Amniotic stem cell (primary cell): ENCODE measurements at regions not wholly inside any gene's neighbourhood (a gene's known extent, or its start where the extent isn't known, plus 50 kb on each side); places are given as distances from the start of the nearest gene placed in this dataset.

Experiments
- DNase-seq: peaks from one replicate; lab custom pipeline; 2025; lab: John Stamatoyannopoulos, UW

DNA sequence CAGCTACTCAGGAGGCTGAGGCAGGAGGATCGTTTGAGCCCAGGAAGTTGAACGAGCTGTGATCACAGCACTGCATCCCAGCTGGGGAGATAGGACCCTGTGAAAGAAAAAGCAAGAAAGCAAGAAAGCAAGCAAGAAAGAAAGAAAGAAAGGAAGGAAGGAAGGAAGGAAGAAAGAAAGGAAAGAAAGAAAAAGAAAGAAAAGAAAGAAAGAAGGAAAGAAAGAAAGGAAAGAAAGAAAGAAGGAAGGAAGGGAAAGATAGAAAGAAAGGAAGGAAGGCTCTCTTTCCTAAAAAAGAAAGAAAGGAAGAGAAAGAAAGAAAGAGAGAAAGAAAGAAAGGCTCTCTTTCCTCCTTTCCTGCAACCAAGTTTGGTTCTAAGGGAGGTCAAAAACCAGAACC is 380.3 kb downstream of the PCNX1 start:
- DNase-seq = no peak

DNA sequence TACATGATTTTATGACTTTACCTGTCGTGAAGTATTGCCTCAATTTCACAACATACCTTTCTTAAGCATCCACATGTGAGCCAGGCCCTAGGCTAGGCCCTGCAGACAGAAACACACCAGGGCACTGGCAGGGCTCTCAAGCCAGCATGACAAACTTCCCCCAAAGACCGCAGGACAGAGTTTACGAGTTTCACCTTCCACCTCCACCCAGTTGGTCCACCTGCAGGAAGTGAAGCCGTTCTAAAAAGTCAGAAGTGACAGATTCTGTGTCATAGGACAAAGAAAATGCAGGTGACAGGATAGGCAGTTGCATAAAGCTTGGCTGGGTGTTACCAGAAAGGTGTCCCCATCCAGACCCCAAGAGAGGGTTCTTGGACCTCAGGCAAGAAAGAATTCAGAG is 382.3 kb downstream of the PCNX1 start:
- no peak for DNase-seq

DNA sequence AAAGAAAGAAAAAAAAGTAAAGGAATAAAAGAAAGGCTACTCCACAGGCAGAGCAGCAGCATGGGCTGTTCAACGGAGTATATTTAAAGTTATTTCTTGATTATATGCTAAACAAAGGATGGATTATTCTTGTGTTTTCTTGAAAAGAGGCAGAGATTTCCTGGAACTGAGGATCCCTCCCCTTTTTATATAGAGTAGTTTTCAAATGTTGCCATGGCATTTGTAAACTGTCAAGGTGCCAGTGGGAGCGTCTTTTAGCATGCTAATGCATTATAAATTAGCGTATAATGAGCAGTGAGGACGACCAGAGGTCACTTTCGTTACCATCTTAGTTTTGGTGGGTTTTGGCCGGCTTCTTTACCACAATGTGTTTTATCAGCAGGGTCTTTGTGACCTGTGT is 383.0 kb downstream of the PCNX1 start:
- no peak for DNase-seq

DNA sequence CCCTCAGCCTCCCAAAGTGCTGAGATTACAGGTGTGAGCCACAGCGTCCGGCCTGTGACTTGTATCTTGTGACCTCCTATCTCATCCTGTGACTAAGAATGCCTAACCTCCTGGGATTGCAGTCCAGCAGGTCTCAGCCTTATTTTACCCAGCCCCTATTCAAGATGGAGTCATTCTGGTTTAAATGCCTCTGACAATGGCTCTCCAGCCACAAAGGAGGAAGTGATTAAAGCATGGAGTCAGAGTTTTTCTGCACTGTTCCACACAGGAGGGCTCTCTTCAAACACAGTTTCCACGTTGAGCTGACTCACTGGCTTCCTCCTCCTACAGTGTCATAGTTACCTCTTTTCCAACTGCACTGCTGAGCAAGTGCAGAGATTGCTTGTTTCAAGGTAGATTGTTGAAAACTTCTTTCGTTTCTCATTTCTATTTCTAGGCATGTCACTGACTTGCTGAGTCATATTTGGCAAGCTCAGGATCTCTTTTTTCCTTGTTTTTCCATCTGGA is 383.8 kb downstream of the PCNX1 start:
- no peak for DNase-seq

DNA sequence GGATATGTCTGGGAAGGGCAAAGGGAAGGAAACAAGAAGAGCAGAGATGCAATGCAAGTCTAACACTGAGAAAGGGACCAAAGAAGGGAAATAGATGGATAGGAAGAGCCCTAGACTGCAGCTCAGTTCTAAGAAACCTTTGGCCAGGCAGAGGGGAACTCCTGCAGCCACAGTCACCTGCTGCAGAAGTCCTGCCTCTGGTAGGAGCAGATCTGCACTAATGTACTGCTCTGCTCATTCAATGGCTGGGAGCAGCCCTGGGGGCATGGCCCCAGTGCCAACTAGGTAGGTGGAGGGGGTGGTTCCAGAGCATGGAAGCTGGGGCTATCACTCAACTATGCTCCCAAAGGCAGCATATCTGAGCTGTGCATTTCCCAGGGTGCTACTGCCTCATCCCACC is 388.9 kb downstream of the PCNX1 start:
- no peak for DNase-seq

DNA sequence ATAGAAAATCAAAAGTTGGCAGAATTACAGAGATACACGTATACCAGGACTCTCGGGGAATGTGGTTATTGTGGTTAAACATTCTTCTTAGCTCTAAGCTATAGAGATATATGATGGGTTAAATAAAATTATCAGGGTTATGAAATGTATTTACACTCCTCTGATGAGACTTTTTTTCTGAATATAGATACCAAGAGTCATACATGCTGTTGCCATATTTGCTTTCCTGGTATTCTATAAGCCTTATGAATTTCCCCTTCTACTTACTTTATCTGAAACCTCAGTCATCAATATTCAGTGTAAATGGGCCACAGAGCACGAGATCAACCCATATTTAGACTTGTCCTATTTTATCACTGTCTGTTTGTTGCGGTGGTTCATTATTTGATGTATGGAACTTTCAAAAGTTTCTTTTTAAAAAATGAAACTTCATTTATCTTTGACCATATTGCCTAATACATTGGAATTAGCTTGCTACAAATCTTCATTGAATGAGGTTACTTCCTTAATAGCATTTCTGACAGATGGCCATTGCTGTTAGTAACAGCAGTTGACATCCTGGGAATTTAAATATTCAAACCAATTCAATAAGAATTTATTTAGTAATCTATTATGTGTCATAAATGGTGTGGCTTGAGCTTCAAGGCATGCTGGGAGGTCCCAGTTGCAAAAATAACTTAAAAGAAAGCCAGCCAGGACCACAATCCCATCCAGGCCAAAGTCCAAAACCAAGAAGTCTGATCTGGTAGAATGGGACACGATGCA is 393.5 kb downstream of the PCNX1 start:
- no peak for DNase-seq

DNA sequence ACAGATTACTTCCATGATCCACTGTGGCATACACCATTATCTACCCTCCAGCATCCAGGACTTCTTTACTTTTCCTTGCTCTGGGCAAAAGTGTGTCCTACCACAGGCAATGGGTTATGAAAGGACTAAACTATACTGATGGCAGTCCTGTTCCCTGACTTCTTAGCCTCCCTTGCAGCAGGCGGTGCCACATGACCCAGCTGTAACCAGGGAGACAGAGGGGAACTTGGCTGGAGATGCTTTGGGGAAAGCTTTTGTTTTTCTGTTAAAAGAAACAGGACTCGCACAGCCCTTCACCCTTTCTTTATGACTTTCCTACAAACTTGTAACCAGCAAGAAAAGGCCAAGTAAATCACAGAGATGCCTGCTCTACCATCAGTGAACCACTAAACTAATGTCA is 394.4 kb downstream of the PCNX1 start:
- no peak for DNase-seq

DNA sequence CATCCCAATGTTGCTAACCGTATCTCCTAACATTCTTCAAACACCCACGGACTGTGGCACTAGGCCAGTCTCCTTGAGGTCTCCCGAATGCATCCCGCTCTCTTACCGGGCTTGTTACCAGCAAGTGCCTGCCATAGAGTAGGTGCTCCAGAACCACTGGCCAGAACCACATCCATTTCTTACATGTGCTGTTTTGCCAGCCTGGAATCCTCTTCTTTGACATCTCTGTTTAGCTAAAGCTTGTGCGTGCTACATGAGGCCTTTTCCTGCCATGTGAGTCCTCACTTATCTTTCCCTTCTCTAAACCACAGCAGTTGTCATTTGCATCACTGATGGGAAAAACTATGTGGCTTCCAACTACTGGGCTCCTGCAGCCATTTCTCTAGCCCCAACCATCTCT is 397.4 kb downstream of the PCNX1 start:
- DNase-seq = no peak

DNA sequence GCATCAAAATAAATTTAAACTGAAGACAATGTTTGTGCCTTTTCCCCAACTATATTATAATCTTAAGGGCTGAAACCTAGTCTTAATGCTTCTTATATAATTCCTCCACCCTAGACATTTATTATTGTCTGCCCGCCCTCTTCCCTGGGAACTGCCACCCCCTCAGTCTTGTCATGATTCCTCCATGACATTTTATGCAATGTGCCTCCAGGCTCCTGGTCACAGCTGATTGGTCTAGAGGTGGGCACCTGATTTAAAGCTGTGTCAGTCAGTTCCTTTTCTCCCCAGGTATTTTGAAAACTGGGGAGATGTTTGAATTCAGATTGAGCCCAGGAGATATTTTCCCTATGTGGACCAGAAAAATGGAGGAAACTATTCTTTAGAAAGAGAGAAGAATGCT is 401.4 kb downstream of the PCNX1 start:
- DNase-seq = no peak

DNA sequence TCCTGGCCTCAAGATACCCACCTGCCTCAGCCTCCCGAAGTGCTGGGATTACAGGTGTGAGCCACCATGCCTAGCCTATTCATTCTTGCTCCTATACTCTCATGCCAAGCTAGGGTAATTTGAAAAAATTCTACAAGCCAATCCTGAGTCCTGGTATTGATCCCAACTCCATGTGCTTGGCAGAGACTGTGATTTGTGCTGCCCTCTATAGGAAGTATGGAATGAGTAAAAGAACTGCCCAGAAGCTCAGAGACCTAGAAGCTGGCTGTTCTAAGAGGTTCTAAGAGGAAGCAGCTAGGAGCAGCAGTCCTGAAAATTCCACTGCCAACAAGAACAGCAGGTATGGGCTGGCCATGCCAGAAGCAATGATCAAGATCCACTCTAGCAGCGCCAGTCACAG is 402.5 kb downstream of the PCNX1 start:
- DNase-seq = no peak

DNA sequence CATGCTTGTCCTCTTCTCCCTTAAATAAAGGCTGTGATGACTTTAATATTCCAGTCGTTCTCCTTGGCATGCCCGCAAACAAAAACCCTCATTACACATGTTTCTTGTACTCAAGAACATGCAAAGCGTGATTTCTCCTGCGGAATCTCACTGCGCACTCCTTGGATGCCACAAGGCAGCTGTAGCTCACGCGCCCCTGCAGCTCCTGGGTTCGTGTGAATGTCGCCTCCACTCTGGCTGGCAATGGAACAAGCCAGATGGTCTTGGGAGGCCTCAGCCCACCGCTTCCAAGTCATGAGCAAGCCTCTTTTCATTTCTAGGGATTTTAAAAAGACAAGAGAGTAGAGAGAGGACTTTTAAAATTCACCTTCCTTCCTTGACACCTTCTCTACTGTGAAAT is 403.8 kb downstream of the PCNX1 start:
- DNase-seq = no peak

DNA sequence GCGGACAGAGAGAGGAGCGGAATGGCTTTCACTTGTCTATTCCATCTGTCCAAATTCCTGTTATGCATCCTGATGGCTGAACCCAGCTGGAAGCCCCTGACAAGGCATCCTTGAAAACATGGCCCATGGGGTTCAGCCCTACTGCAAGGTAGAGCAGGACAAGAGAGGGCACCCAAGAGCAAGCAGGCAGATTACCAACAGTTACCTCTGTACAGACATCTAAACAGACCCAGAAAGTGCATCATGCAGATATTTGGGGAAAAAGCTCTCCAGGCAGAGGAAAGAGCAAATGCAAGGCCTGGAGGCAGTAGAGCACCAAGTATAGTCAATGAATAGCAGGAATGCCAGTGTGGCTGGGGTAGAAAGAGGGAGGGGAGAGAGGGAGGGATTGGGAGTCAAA is 407.5 kb downstream of the PCNX1 start:
- DNase-seq = no peak

DNA sequence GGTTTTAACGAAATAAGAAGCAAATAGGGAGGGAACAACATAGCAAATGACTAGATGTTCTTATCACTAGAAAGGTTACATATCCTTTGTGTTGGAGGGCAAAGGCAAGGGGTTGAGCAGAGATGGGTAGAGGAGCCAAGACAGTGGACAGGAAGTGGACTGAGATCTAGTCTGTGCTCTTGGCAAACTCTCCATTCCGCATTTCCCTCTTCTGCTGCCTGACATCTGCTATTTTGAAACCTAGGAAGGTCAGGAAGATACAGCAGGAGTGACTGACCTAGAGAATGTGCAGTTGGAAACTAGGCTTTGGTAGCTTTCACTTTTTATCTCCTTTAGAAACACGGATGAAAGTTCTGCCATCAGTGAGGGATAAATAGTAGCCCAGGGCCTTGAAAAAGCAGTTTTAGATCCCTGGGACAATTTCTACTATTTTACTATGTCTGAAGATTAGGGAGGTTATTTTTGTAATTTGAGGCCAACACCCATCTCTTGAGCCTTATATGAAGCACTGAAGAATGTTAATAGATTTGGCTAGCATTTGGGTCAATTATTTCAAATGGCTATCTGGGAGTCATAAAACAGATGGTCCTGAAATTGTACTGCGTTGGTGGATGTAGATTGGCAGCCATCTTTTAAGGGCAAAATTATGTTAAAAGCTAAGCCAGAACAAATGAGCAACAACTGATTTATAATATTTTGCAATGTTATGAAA is 410.3 kb downstream of the PCNX1 start:
- DNase-seq = no peak

DNA sequence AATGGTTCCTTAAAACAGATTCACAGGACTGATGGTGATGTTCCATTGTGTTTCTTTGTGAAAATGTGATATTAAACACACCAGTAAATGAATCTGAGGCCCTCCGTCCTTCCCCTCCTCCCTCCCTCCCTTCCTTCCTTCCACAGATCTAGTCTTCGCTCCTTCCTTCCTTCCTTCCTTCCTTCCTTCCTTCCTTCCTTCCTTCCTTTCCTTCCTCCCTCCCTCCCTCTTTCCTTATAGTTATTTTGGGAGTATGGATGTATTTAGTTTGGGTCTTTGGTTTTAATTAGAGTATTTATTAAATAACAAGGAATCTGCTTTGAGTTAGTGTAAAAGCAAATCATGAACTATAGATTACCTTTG is 410.8 kb downstream of the PCNX1 start:
- no peak for DNase-seq

DNA sequence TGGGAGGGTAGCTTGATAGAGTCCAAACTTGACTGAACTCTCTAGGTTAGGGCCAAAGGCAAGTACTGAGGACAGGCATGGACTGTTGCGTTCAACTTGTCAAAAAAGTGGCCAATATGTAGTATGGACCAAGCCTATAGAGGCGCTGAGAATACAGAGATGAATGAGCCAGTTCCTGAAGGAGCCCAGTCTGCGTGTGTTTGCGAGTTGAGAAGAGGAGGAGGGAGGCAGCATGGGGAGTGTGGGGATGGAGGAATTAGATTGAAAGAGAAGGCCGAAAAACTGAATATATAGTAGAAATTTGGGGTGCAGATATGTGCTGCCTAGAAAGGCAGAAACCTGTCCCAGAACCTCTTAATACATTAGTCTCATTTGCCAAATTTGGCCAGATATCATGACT is 412.4 kb downstream of the PCNX1 start:
- no peak for DNase-seq

DNA sequence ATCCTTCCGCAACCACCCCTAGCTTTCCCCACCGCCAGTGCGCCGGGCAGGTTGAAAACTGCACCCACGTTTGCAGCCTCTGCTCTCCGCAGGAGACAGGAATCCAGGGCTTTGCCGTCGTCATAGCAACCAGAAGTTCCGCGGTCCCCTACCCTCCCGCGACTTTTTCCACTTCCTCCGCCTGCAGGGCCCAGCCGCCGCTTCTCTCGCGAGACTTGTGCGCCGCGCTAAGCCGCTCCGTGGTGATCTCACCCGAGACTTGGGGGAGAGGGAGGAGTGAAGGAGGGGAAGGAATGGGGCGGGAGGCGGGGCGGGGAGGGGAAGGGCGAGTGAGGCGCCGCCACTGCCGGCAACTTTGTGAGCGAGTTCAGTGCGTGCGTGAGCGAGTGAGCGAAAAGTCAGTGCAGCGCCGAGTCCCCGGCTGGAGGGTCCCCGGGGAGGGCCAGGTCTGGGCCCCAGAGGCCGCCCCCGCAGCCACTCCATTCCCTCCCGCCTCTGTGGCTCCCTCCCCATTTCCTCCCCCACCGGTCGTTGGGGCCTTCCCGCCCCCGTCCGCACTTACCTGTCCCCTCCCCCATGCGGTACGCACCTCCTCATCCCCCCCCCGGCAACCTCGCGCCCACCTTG is 413.0 kb downstream of the PCNX1 start, which contains the start of gene SIPA1L1:
SIPA1L1 (plus strand) TSS at position 370 of the 627 bp plus-strand sequence.
- peak; percentile 97 for DNase-seq

DNA sequence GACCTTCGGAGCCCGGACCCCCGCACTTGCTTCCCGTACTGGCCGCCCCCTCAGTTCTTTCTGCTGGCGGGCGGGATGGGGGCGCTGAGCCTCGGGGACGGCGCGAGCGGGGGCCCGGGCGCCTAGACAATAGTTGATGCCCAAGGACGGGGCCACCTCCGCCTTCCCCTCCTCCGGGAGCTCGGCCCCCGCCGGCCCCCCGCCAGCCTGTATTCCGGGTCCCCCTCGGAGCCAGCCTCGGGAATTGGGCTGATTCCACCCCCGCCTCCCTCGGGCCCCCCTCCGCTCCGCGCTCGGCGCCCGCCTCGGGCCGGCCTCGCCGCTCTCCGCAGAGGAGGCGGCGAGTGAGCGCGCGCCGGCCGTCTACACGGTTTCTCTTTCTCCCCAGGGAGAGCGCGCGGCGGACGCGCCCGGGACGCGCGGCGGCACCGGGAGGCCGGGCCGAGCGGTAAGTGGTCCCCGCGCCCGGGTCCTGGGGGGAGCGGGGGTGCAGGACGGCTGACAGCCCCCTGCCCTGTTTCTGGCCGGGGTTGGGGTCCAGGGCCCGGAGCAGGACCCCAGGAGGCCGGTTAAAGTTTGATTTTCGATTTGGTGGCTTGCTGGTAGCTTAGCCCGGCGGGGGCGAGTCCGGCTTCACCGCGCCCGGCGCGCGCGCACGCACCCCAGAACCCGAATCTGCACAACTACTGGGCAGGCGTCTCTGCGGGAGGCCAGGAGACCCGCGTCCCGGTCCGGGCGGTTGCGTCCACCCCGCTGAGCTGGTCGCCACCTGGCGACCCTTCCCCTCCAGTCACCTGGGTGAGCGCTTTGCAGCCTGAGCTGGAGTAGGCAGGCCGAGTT is 413.7 kb downstream of the PCNX1 start:
- peak; percentile 47 for DNase-seq

DNA sequence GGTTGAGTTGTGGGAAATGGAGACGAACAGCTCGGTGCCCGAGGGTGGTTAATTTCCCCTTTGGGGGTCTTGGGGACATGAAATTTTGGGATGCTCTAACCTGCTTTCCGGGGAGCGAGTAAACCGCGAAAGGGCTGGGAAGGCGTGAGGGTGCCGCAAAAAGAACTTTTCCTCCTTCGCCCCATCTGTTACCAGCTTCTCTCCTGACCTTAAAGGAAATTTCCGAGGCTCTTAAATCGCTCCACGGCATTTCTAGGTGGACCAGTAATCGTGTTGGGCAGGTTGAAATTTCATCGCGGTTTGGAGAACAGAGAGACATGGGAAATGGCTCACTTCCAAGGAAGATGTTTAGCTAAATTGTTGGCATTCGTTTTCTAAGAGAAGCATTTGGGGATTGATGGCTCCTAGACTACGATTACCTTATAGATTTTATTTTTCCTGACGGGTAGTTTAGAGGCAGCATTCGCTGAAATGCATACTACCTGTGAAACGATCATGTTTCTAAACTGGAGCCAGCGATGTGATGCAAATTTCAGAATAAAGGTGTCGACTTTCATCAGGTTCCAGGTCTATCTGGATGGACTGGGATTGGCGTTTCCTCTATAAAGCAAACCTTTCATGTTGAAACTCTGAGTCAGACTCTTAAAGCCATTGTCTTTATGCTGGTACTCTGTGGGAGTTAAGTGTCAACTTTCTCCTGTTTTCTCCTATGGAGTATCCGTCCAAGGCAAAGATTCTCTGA is 414.5 kb downstream of the PCNX1 start:
- DNase-seq = peak; percentile 47

DNA sequence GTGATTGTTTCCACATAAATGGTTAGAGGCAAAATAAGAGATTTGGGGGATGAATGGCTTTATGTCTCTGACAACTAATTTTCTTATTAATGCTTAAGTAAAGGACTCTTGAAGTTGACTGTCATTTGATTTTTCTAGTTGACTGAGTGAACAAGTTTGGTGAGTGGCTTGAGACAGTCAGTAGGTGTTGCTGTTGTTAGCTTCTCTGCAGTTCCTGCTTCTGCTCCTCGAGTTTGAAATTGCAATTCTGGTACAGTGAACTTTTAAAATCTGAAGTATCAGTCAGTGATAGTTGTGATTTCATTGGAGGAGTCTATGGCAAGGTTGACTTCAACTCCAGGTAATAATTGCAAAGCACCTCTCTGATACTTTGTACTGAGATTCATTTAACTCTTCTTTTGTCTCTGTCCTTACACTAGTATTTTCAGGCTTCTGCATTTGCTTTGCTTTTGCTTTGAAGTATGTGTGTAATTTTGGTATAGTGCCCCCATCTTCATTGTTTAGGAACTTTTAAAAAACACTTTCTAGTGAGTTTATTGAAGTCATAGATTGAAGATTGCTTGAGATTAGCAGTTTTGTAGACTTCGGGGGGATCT is 415.5 kb downstream of the PCNX1 start:
- DNase-seq = peak; percentile 30

DNA sequence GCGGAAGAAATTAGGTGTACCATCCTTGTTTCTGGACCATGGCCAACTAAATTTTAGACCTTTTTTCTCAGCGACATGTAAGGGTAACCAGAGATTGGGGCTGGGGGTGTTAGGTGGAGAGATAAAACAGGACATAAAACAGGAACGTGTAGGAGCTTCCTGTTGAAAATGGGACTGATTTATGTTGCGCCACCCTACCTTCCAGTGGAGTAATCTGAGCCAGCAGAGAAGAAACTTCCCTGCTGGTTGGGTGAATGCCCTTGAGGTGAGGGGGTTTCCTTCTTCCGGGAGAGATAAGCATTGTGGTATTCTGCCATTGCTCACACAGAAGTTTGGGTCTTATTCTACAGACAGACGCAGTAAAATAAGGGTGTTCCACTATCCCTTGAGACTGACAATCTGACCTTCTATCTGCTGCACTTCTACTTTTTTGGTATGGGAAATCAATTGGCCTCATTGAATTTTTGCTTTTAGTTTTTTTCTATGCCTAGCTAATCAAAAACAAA is 417.6 kb downstream of the PCNX1 start:
- DNase-seq = no peak

DNA sequence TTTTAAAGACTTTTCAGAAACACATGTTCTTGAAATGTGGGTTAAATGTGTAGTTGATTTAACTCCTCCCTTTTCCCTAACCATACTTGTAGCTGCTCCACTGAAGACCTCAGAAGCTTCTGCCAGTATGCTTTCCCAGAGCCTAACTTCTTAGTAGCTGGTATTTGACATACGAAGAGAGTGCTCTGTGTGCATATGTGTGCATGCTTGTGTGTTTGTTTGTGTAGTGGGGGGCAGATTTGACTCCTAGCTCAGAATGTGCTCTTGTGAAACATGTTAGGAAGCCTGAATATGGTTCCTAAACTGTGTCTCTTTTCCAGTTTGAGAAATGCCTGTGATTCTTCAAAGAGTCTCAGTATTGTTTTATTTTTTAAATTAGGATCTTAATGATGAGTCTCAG is 420.4 kb downstream of the PCNX1 start:
- no peak for DNase-seq
